Endothelial cell (in vitro differentiated cells): ENCODE measurements at regions not wholly inside any gene's neighbourhood (a gene's known extent, or its start where the extent isn't known, plus 50 kb on each side); places are given as distances from the start of the nearest gene placed in this dataset.
"Not testable (repeated sequence)": the region's sequence is repeated elsewhere in the genome, so short reads cannot be mapped to it uniquely, and the experiment has no call there.

Source experiments
- DNase-seq: peaks from one replicate; pipeline ENCODE4 v3.0.0; 2021; ENCODE audit warnings: low spot score
- H3K27ac Mint-ChIP-seq: one replicate; pipeline ENCODE4 v1.8.0; 2021; ENCODE audit warnings: mixed read lengths, inconsistent platforms; ENCODE audit not compliant: unreplicated experiment
- H3K27me3 Mint-ChIP-seq: one replicate; pipeline ENCODE4 v1.8.0; 2021; ENCODE audit warnings: mild to moderate bottlenecking, moderate library complexity, mixed read lengths, inconsistent platforms; ENCODE audit not compliant: unreplicated experiment
- H3K36me3 Mint-ChIP-seq: one replicate; pipeline ENCODE4 v1.8.0; 2021; ENCODE audit warnings: mild to moderate bottlenecking, low read depth, mixed read lengths, inconsistent platforms; ENCODE audit not compliant: unreplicated experiment
- H3K4me1 Mint-ChIP-seq: one replicate; pipeline ENCODE4 v1.8.0; 2021; ENCODE audit warnings: mild to moderate bottlenecking, mixed read lengths, inconsistent platforms; ENCODE audit not compliant: unreplicated experiment
- H3K4me3 Mint-ChIP-seq: one replicate; pipeline ENCODE4 v1.8.0; 2021; ENCODE audit warnings: mild to moderate bottlenecking, mixed read lengths, inconsistent platforms; ENCODE audit not compliant: unreplicated experiment
- H3K9me3 Mint-ChIP-seq: one replicate; pipeline ENCODE4 v1.8.0; 2021; ENCODE audit warnings: mixed read lengths, inconsistent platforms; ENCODE audit not compliant: unreplicated experiment
- TF ChIP-seq, protein P1 (sequence below): fragments of 200-600 bp; sonication (generic); IDR thresholded peaks from one replicate; pipeline ENCODE4 v1.5.0; 2021; ENCODE audit warnings: antibody characterized with exemption; ENCODE audit not compliant: unreplicated experiment

DNA sequence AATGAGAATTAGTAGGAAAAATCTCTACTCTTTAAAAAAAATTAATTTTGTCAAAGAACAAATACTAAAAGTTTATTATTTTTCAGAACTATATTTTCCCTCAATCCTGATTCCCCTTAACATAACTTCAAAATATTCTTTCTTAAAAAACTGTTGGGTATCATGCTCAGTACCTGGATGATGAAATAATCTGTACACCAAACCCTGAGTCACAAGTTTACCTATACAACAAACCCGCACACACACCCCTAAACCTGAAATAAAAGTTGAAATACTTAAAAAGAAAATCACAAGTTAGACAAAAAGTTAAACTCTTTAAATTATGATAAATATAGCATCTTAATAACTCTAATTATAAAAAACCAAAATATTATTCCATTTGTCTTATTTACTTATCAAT is 812.3 kb downstream of the MAT2B start:
- Mint-ChIP-seq H3K27me3 (no peaks in the 10 kb centered on the region), H3K4me3 (no peak overlapping the region), H3K27ac (no peak overlapping the region), H3K9me3 (no peaks in the 10 kb centered on the region), H3K36me3 (no peaks in the 10 kb centered on the region), H3K4me1 (no peaks in the 10 kb centered on the region)
- no peak for DNase-seq
- TF ChIP-seq, protein P1, sequence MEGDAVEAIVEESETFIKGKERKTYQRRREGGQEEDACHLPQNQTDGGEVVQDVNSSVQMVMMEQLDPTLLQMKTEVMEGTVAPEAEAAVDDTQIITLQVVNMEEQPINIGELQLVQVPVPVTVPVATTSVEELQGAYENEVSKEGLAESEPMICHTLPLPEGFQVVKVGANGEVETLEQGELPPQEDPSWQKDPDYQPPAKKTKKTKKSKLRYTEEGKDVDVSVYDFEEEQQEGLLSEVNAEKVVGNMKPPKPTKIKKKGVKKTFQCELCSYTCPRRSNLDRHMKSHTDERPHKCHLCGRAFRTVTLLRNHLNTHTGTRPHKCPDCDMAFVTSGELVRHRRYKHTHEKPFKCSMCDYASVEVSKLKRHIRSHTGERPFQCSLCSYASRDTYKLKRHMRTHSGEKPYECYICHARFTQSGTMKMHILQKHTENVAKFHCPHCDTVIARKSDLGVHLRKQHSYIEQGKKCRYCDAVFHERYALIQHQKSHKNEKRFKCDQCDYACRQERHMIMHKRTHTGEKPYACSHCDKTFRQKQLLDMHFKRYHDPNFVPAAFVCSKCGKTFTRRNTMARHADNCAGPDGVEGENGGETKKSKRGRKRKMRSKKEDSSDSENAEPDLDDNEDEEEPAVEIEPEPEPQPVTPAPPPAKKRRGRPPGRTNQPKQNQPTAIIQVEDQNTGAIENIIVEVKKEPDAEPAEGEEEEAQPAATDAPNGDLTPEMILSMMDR, result no peak

DNA sequence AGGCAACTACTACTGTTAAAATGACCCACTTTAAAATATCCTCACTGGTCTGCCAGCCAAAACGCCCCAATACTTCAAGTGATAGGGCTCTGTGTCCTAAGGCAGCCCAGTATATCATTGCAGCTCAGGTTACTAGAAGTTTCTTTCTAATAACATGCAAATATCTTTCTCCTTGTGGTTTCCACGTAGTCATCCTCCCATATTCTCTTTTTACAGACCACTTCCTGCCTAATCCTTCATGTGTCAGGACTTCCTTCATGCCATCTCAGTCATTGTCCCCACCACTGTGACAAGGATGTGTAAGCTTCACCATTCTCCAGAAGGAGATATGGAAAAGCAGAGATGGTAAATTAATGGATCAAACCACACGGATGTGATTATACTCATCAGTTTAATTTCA is 813.7 kb downstream of the MAT2B start:
- H3K27ac Mint-ChIP-seq, result no peak overlapping the region
- no peak overlapping the region for H3K4me3 Mint-ChIP-seq
- TF ChIP-seq, protein P1, result no peak
- no peak for DNase-seq
- H3K27me3 Mint-ChIP-seq, result no peaks in the 10 kb centered on the region
- H3K4me1 Mint-ChIP-seq, result no peaks in the 10 kb centered on the region
- H3K36me3 Mint-ChIP-seq, result no peaks in the 10 kb centered on the region
- H3K9me3 Mint-ChIP-seq, result no peaks in the 10 kb centered on the region

DNA sequence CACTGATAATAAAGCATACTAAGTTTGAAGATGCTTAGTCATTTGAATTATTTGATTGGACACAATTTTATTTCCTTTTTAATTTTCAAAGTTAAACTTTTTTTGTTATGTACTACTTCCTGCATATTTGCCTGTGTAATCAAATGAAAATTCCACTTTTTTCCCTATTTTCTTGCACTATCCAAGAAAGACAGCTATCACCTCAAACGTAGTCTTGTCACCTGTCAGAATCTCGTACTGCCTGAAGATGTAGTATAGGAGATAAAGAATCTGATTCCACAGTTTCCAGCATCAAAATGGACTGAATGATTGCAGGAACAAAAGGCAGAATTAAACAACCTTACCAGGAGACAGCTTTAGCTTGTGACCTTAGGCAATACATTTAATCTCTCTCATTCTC is 818.8 kb downstream of the MAT2B start:
- no peaks in the 10 kb centered on the region for H3K36me3 Mint-ChIP-seq
- H3K4me3 Mint-ChIP-seq, result no peak overlapping the region
- no peak overlapping the region for H3K27ac Mint-ChIP-seq
- TF ChIP-seq, protein P1, result no peak
- no peaks in the 10 kb centered on the region for H3K27me3 Mint-ChIP-seq
- H3K4me1 Mint-ChIP-seq, result no peaks in the 10 kb centered on the region
- no peak for DNase-seq
- no peaks in the 10 kb centered on the region for H3K9me3 Mint-ChIP-seq

DNA sequence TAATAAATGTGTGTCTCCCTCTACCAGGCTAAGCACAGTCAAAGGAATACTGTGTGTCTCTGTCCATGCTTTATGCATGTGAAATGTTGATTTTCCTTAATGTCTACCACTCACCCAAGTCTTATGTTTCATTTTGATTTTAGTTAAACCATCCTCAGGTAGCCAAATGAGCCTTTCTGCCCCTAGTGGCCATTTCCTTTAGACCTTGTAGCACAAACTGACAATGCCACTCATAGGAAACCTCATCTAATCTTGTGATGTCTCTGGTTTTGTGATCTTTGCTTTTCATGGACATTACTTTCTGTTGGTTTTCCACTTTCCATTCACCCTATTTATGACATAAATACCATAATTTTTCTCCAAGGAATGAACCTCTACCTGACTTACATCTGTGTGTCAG is 820.8 kb downstream of the MAT2B start:
- Mint-ChIP-seq H3K36me3 (no peaks in the 10 kb centered on the region), H3K4me3 (no peak overlapping the region), H3K9me3 (no peaks in the 10 kb centered on the region), H3K27me3 (no peaks in the 10 kb centered on the region), H3K27ac (no peak overlapping the region), H3K4me1 (no peaks in the 10 kb centered on the region)
- TF ChIP-seq, protein P1, result no peak
- no peak for DNase-seq

DNA sequence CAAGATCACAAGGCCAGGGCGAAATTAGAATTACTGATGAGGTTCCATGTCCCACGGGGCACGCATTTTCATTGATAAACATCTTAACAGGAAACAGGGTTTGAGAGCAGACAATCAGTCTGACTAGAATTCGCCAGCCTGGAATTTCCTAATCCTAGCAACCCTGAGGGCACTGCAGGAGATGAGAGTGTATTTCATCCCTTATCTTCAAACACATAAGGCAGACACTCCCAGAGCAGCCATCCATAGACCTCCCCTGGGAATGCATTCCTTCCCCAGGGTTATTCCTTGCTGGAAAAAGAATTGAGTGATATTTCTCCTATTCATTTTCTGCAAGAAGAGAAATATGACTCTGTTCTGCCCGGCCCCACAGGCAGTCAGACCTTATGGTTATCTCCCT is 821.7 kb downstream of the MAT2B start:
- H3K27ac Mint-ChIP-seq, result peak overlapping the region; percentile 12
- H3K4me3 Mint-ChIP-seq, H3K4me1 Mint-ChIP-seq, H3K36me3 Mint-ChIP-seq, DNase-seq, H3K9me3 Mint-ChIP-seq, H3K27me3 Mint-ChIP-seq: not testable (repeated sequence)
